ENCODE measurements at regions not wholly inside any gene's neighbourhood (a gene's known extent, or its start where the extent isn't known, plus 50 kb on each side); places are given as distances from the start of the nearest gene placed in this dataset.
"Not testable (repeated sequence)": the region's sequence is repeated elsewhere in the genome, so short reads cannot be mapped to it uniquely, and the experiment has no call there.

- DNase-seq, result no peak
- no peak for TF ChIP-seq GATA1 (IDR thresholded peaks at IDR 0.05; ENCODE audit: low read depth, low read length)
- no peak for TF ChIP-seq POLR2A (IDR thresholded peaks at IDR 0.05; ENCODE audit: low read length)
Measured at GRCh38 chr9:29241320-29241719, 1668.0 kb upstream of the C9orf72 start.

- no peak for DNase-seq
- TF ChIP-seq POLR2A (IDR thresholded peaks at IDR 0.05; ENCODE audit: low read length) (no peak), GATA1 (IDR thresholded peaks at IDR 0.05; ENCODE audit: low read depth, low read length) (no peak)
Measured at GRCh38 chr9:29245351-29245750, 1672.1 kb upstream of the C9orf72 start.

GRCh38 chr9:29270400-29270799 is 1697.1 kb upstream of the C9orf72 start:
- not testable (repeated sequence) for DNase-seq

- TF ChIP-seq GATA1 (IDR thresholded peaks at IDR 0.05; ENCODE audit: low read depth, low read length) (no peak), POLR2A (IDR thresholded peaks at IDR 0.05; ENCODE audit: low read length) (no peak)
- DNase-seq, result no peak
Measured at GRCh38 chr9:29282121-29282520, 1708.8 kb upstream of the C9orf72 start.

GRCh38 chr9:29285818-29286217 is 1712.5 kb upstream of the C9orf72 start:
- no peak for TF ChIP-seq GATA1 (IDR thresholded peaks at IDR 0.05; ENCODE audit: low read depth, low read length)
- TF ChIP-seq POLR2A (IDR thresholded peaks at IDR 0.05; ENCODE audit: low read length), result no peak
- peak in 1 of 2 experiments; percentile 1 for DNase-seq

GRCh38 chr9:29289365-29289764 is 1716.1 kb upstream of the C9orf72 start:
- TF ChIP-seq GATA1 (IDR thresholded peaks at IDR 0.05; ENCODE audit: low read depth, low read length), result no peak
- no peak for TF ChIP-seq POLR2A (IDR thresholded peaks at IDR 0.05; ENCODE audit: low read length)
- DNase-seq, result no peak

GRCh38 chr9:29290516-29290915 is 1717.2 kb upstream of the C9orf72 start:
- no peak for DNase-seq
- TF ChIP-seq POLR2A (IDR thresholded peaks at IDR 0.05; ENCODE audit: low read length), result no peak

GRCh38 chr9:29297592-29297991 is 1724.3 kb upstream of the C9orf72 start:
- DNase-seq, result no peak

GRCh38 chr9:29311221-29311620 is 1737.9 kb upstream of the C9orf72 start:
- TF ChIP-seq POLR2A (IDR thresholded peaks at IDR 0.05; ENCODE audit: low read length), result no peak
- no peak for TF ChIP-seq GATA1 (IDR thresholded peaks at IDR 0.05; ENCODE audit: low read depth, low read length)
- DNase-seq, result no peak

More at GRCh38 chr9:29297592-29297991, 1724.3 kb upstream of the C9orf72 start:
- TF ChIP-seq POLR2A (IDR thresholded peaks at IDR 0.05; ENCODE audit: low read length) (no peak), GATA1 (IDR thresholded peaks at IDR 0.05; ENCODE audit: low read depth, low read length) (no peak)

- no peak for TF ChIP-seq POLR2A (IDR thresholded peaks at IDR 0.05; ENCODE audit: low read length)
- TF ChIP-seq GATA1 (IDR thresholded peaks at IDR 0.05; ENCODE audit: low read depth, low read length), result no peak
- DNase-seq, result no peak
Measured at GRCh38 chr9:29312327-29312726, 1739.0 kb upstream of the C9orf72 start.

- no peak for DNase-seq
- TF ChIP-seq POLR2A (IDR thresholded peaks at IDR 0.05; ENCODE audit: low read length) (no peak), GATA1 (IDR thresholded peaks at IDR 0.05; ENCODE audit: low read depth, low read length) (no peak)
Measured at GRCh38 chr9:29319736-29320513, 1746.6 kb upstream of the C9orf72 start.

GRCh38 chr9:29322240-29322639 is 1749.0 kb upstream of the C9orf72 start:
- no peak for TF ChIP-seq POLR2A (IDR thresholded peaks at IDR 0.05; ENCODE audit: low read length)
- TF ChIP-seq GATA1 (IDR thresholded peaks at IDR 0.05; ENCODE audit: low read depth, low read length), result no peak
- DNase-seq, result no peak

- TF ChIP-seq POLR2A (IDR thresholded peaks at IDR 0.05; ENCODE audit: low read length) (no peak), GATA1 (IDR thresholded peaks at IDR 0.05; ENCODE audit: low read depth, low read length) (no peak)
- no peak for DNase-seq
Measured at GRCh38 chr9:29325894-29326293, 1752.6 kb upstream of the C9orf72 start.

GRCh38 chr9:29332789-29333188 is 1759.5 kb upstream of the C9orf72 start:
- no peak for TF ChIP-seq POLR2A (IDR thresholded peaks at IDR 0.05; ENCODE audit: low read length)
- TF ChIP-seq GATA1 (IDR thresholded peaks at IDR 0.05; ENCODE audit: low read depth, low read length), result no peak
- no peak for DNase-seq

GRCh38 chr9:29336281-29336680 is 1763.0 kb upstream of the C9orf72 start:
- no peak for TF ChIP-seq GATA1 (IDR thresholded peaks at IDR 0.05; ENCODE audit: low read depth, low read length)
- no peak for TF ChIP-seq POLR2A (IDR thresholded peaks at IDR 0.05; ENCODE audit: low read length)

More at GRCh38 chr9:29336281-29336680, 1763.0 kb upstream of the C9orf72 start:
- DNase-seq, result no peak

Data from erythroblast (primary cell).